Liver (tissue), 7 donors: ENCODE measurements at regions not wholly inside any gene's neighbourhood (a gene's known extent, or its start where the extent isn't known, plus 50 kb on each side); places are given as distances from the start of the nearest gene placed in this dataset.

Experiments
- DNase-seq: peaks from one replicate; pipeline ENCODE4 v3.0.0-alpha.2; 2017; ENCODE audit warnings: low spot score
- H3K27ac ChIP-seq, 2 donors: one replicate each; pipeline ENCODE4 v1.7.0; 2013; ENCODE audit warnings: inconsistent platforms in 2 of 2, low read length in 2 of 2, control low read depth in 1 of 2, low read depth in 1 of 2, mild to moderate bottlenecking in 1 of 2
- H3K27me3 ChIP-seq, 4 donors: one replicate each; pipeline versions ENCODE4 v1.6.1 to v1.7.0; 2013; ENCODE audit warnings: low read length in 3 of 4, inconsistent platforms in 1 of 4, mild to moderate bottlenecking in 1 of 4, moderate library complexity in 1 of 4; ENCODE audit not compliant: control insufficient read depth in 4 of 4, insufficient read depth in 4 of 4
- H3K36me3 ChIP-seq, 4 donors: one replicate each; pipeline versions ENCODE4 v1.6.1 to v1.7.0; 2013; ENCODE audit warnings: low read length in 3 of 4, mild to moderate bottlenecking in 3 of 4, low read depth in 1 of 4, moderate library complexity in 1 of 4; ENCODE audit not compliant: control insufficient read depth in 4 of 4, insufficient read depth in 3 of 4
- H3K4me1 ChIP-seq, 4 donors: one replicate each; pipeline versions ENCODE4 v1.6.1 to v1.7.0; 2013; ENCODE audit warnings: low read length in 3 of 4, mild to moderate bottlenecking in 3 of 4, moderate library complexity in 1 of 4; ENCODE audit not compliant: control insufficient read depth in 4 of 4, insufficient read depth in 4 of 4
- H3K4me3 ChIP-seq, 3 donors: one replicate each; pipeline versions ENCODE4 v1.6.1 to v1.7.0; 2013; ENCODE audit warnings: low read length in 3 of 3, control low read depth in 1 of 3, low read depth in 1 of 3, mild to moderate bottlenecking in 1 of 3
- H3K9ac ChIP-seq, 2 donors: one replicate each; pipeline ENCODE4 v1.7.0; 2013; ENCODE audit warnings: low read length in 2 of 2, mild to moderate bottlenecking in 2 of 2, moderate library complexity in 2 of 2, control low read depth in 1 of 2, low read depth in 1 of 2
- H3K9me3 ChIP-seq, 4 donors: one replicate each; pipeline versions ENCODE4 v1.6.1 to v1.7.0; 2013; ENCODE audit warnings: low read length in 3 of 4; ENCODE audit not compliant: control insufficient read depth in 4 of 4
- EGR1 ChIP-seq, 2 donors: IDR thresholded peaks; 2 replicates each; pipeline ENCODE4 v1.6.1; 2016 to 2018; ENCODE audit warnings: antibody characterized with exemption in 2 of 2, low read depth in 2 of 2
- FOXA1 ChIP-seq: IDR thresholded peaks from 2 replicates; pipeline ENCODE4 v1.6.1; 2016; ENCODE audit warnings: antibody characterized with exemption
- FOXA2 ChIP-seq: IDR thresholded peaks from 2 replicates; pipeline ENCODE4 v1.6.1; 2016; ENCODE audit warnings: antibody characterized with exemption
- GABPA ChIP-seq, 2 donors: IDR thresholded peaks in 1 of 2; conservative IDR thresholded peaks in 1 of 2; 2 replicates each; pipeline ENCODE4 v1.6.1; 2016; ENCODE audit warnings: antibody characterized with exemption in 2 of 2, mild to moderate bottlenecking in 1 of 2, moderate library complexity in 1 of 2
- HNF4A ChIP-seq, 2 donors: conservative IDR thresholded peaks; 2 replicates each; pipeline ENCODE4 v1.6.1; 2016; ENCODE audit warnings: antibody characterized with exemption in 2 of 2, mild to moderate bottlenecking in 2 of 2
- HNF4G ChIP-seq: IDR thresholded peaks from 2 replicates; pipeline ENCODE4 v1.6.1; 2016; ENCODE audit warnings: antibody characterized with exemption
- JUND ChIP-seq, 2 donors: IDR thresholded peaks; 2 replicates each; pipeline ENCODE4 v1.6.1; 2016; ENCODE audit warnings: antibody characterized with exemption in 2 of 2
- NR2F2 ChIP-seq: IDR thresholded peaks from 2 replicates; pipeline ENCODE4 v1.6.1; 2016; ENCODE audit warnings: antibody characterized with exemption
- RAD21 ChIP-seq, 2 donors: IDR thresholded peaks; 2 replicates each; pipeline ENCODE4 v1.6.1; 2016; ENCODE audit warnings: antibody characterized with exemption in 2 of 2, mild to moderate bottlenecking in 2 of 2
- RXRA ChIP-seq, 2 donors: IDR thresholded peaks; 2 replicates each; pipeline ENCODE4 v1.6.1; 2017 to 2018; ENCODE audit warnings: antibody characterized with exemption in 2 of 2, mild to moderate bottlenecking in 1 of 2
- SP1 ChIP-seq: IDR thresholded peaks from 2 replicates; pipeline ENCODE4 v1.6.1; 2018; ENCODE audit warnings: antibody characterized with exemption, mild to moderate bottlenecking
- TAF1 ChIP-seq: conservative IDR thresholded peaks from 2 replicates; pipeline ENCODE4 v1.6.1; 2016; ENCODE audit warnings: antibody characterized with exemption, mild to moderate bottlenecking
- WGBS: extraction: QIAGEN DNeasy Blood & Tissue Kit; methylation state at CpG from one replicate; pipeline ENCODE4 v1.1.7; 2013; 5-methylcytosine and 5-hydroxymethylcytosine counted together
- TF ChIP-seq, protein P1 (sequence below): IDR thresholded peaks from 2 replicates; pipeline ENCODE4 v1.6.1; 2016; ENCODE audit warnings: antibody characterized with exemption
- TF ChIP-seq, protein P2 (sequence below): IDR thresholded peaks from 2 replicates; pipeline ENCODE4 v1.6.1; 2016; ENCODE audit warnings: antibody characterized with exemption
- TF ChIP-seq, protein P3 (sequence below): IDR thresholded peaks from 2 replicates; pipeline ENCODE4 v1.6.1; 2016; ENCODE audit warnings: antibody characterized with exemption
- TF ChIP-seq, protein P4 (sequence below): IDR thresholded peaks from 2 replicates; pipeline ENCODE4 v1.6.1; 2016; ENCODE audit warnings: antibody characterized with exemption, mild to moderate bottlenecking
- donor health status: healthy.
- donor health status: healthy.
- donor health status: healthy.
- donor health status: healthy.

DNA sequence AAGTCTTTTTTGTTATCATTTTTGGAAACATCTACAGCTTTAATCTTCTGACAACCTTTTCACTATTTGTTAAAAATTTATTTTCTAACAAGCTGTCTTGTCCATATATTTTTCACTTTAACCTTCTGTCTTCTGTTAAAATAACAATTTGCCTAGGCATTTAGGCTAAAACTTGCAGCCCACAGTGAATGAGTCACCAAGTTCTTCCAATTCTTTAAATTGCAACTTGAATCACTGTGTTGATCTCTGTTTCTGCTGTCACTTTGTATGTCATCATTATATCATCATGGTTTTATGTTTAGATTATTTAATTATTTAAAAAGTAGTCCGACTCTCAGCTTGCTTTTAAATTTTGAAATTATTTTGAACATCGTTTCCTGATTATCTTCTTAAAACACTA lies 473.8 kb upstream of the PTPRD start:
- H3K9me3 ChIP-seq = peaks cover 0 to 3% (median 0%) of the 10 kb centered on the region in 4 donors
- DNase-seq = no peak
- WGBS = 76% methylated on average over 2 of the region's 2 CpGs
- no peaks in the 10 kb centered on the region for H3K27me3 ChIP-seq
- no peak overlapping the region for H3K9ac ChIP-seq
- H3K27ac ChIP-seq = no peak overlapping the region
- H3K4me1 ChIP-seq = no peaks in the 10 kb centered on the region
- no peak overlapping the region for H3K4me3 ChIP-seq
- no peaks in the 10 kb centered on the region for H3K36me3 ChIP-seq
- no peak for TF ChIP-seq RXRA (IDR thresholded peaks at IDR 0.05)
- TF ChIP-seq, protein P1, sequence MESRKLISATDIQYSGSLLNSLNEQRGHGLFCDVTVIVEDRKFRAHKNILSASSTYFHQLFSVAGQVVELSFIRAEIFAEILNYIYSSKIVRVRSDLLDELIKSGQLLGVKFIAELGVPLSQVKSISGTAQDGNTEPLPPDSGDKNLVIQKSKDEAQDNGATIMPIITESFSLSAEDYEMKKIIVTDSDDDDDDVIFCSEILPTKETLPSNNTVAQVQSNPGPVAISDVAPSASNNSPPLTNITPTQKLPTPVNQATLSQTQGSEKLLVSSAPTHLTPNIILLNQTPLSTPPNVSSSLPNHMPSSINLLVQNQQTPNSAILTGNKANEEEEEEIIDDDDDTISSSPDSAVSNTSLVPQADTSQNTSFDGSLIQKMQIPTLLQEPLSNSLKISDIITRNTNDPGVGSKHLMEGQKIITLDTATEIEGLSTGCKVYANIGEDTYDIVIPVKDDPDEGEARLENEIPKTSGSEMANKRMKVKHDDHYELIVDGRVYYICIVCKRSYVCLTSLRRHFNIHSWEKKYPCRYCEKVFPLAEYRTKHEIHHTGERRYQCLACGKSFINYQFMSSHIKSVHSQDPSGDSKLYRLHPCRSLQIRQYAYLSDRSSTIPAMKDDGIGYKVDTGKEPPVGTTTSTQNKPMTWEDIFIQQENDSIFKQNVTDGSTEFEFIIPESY = no peak
- no peak for TF ChIP-seq HNF4G
- TF ChIP-seq HNF4A (conservative IDR thresholded peaks at IDR 0.05) = no peak
- TF ChIP-seq JUND (IDR thresholded peaks at IDR 0.05) = no peak
- TF ChIP-seq EGR1 (IDR thresholded peaks at IDR 0.05; ENCODE audit: low read depth in 2 of 2) = no peak
- TF ChIP-seq FOXA1 = no peak
- TF ChIP-seq, protein P2, sequence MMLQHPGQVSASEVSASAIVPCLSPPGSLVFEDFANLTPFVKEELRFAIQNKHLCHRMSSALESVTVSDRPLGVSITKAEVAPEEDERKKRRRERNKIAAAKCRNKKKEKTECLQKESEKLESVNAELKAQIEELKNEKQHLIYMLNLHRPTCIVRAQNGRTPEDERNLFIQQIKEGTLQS = no peak
- TF ChIP-seq NR2F2 = no peak
- TF ChIP-seq SP1 = no peak
- TF ChIP-seq, protein P3, sequence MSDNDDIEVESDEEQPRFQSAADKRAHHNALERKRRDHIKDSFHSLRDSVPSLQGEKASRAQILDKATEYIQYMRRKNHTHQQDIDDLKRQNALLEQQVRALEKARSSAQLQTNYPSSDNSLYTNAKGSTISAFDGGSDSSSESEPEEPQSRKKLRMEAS = no peak
- TF ChIP-seq TAF1 = no peak
- TF ChIP-seq, protein P4, sequence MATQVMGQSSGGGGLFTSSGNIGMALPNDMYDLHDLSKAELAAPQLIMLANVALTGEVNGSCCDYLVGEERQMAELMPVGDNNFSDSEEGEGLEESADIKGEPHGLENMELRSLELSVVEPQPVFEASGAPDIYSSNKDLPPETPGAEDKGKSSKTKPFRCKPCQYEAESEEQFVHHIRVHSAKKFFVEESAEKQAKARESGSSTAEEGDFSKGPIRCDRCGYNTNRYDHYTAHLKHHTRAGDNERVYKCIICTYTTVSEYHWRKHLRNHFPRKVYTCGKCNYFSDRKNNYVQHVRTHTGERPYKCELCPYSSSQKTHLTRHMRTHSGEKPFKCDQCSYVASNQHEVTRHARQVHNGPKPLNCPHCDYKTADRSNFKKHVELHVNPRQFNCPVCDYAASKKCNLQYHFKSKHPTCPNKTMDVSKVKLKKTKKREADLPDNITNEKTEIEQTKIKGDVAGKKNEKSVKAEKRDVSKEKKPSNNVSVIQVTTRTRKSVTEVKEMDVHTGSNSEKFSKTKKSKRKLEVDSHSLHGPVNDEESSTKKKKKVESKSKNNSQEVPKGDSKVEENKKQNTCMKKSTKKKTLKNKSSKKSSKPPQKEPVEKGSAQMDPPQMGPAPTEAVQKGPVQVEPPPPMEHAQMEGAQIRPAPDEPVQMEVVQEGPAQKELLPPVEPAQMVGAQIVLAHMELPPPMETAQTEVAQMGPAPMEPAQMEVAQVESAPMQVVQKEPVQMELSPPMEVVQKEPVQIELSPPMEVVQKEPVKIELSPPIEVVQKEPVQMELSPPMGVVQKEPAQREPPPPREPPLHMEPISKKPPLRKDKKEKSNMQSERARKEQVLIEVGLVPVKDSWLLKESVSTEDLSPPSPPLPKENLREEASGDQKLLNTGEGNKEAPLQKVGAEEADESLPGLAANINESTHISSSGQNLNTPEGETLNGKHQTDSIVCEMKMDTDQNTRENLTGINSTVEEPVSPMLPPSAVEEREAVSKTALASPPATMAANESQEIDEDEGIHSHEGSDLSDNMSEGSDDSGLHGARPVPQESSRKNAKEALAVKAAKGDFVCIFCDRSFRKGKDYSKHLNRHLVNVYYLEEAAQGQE = no peak
- TF ChIP-seq GABPA (IDR thresholded peaks at IDR 0.05 in 1 of 2, conservative IDR thresholded peaks at IDR 0.05 in 1 of 2) = no peak
- TF ChIP-seq FOXA2 = no peak

DNA sequence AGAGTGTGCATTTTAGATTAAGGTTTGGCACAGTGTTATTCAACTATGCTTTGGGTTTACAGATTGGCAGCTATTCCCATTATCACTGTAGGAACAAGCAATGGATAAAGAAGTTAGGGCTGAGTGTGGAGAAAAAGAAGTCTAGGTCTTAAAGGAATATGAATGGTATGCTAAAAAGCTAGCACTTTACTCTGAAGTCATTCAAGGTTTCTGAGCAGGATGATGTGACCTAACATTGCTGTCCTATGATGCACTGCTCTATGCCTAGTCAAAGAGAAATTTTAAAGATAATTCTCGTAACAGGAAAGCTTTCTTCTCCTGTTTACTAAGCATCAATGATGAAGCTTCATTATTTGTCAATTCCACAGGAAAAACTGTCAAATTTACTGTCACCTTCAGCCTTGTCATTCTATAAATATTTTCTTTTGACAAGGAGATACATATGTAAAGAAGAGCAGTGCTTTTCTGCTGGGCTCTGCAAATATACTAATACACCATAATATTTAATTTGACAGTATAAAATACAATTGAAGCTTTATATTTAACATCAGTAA lies 476.1 kb upstream of the PTPRD start:
- 51% methylated on average over 1 of the region's 1 CpG for WGBS

More for the DNA sequence above, 476.1 kb upstream of the PTPRD start:
- TF ChIP-seq RXRA (IDR thresholded peaks at IDR 0.05) (no peak), TAF1 (no peak), SP1 (no peak), RAD21 (IDR thresholded peaks at IDR 0.05) (no peak)
- TF ChIP-seq, protein P4 = no peak
- DNase-seq = no peak
- H3K4me3 ChIP-seq = no peak overlapping the region
- no peak overlapping the region for H3K9ac ChIP-seq
- no peaks in the 10 kb centered on the region for H3K36me3 ChIP-seq
- H3K9me3 ChIP-seq = no peaks in the 10 kb centered on the region
- no peaks in the 10 kb centered on the region for H3K4me1 ChIP-seq
- no peak overlapping the region for H3K27ac ChIP-seq
- H3K27me3 ChIP-seq = no peaks in the 10 kb centered on the region
